ENCODE measurements at regions not wholly inside any gene's neighbourhood (a gene's known extent, or its start where the extent isn't known, plus 50 kb on each side); places are given as distances from the start of the nearest gene placed in this dataset.

DNA sequence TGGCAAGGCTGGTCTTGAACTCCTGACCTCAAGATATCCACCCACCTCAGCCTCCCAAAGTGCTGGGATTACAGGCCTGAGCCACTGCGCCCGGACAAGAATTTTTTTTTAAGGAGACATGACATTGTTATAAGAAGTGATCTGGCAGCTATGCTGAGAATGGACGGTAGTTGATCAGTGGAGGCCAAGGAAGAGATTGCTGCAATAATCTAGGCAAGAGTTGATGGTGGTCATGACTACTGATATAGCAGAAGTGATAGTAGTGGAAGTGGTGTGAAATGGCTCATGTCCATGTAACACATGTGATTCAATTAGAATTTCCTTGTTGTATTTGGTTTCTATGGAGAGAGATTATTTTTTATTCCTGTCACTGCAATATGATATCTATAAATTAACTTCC lies 125.3 kb upstream of the CCN2 start:
- Histone ChIP-seq H3K4me3 (no peak overlapping the region), H3K27me3 (no peaks in the 10 kb centered on the region), H3K9me3 (no peaks in the 10 kb centered on the region), H3K36me3 (no peaks in the 10 kb centered on the region), H3K27ac (no peak overlapping the region), H3K4me1 (no peaks in the 10 kb centered on the region)
- ATAC-seq: no peak
- WGBS (ENCODE audit: insufficient coverage, low coverage, low lambda C conversion rate, missing lambda C conversion rate): 97% methylated on average over 3 of the region's 3 CpGs
- DNase-seq: no peak
- intact Hi-C loops (cut with DNase I): no loop called here
- TF ChIP-seq CTCF (IDR thresholded peaks at IDR 0.05): no peak
- no peak for TF ChIP-seq POLR2A (IDR thresholded peaks at IDR 0.05)

DNA sequence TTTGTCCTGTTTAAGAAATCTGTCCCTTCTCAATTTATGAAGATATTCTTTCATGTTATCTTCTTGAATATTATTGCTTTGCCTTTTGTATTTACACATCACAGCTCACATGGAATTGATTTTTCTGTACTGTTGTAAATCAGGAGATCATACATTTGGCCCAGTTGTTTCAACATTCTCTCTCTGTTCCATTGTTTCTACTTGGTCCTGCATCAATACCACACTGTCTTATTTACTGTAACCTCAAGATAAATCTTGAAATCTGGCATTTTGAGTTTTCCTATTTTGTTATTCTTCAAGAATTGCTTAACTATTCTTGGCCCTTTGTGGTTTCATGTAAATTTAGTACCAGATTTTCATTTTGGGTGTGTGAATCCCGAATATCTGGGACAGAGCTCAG lies 121.7 kb upstream of the CCN2 start:
- no peak overlapping the region for H3K27ac ChIP-seq
- no peaks in the 10 kb centered on the region for H3K4me1 ChIP-seq
- no peak for DNase-seq
- no peaks in the 10 kb centered on the region for H3K36me3 ChIP-seq
- WGBS (ENCODE audit: insufficient coverage, low coverage, low lambda C conversion rate, missing lambda C conversion rate): 73% methylated on average over 1 of the region's 1 CpG
- no peak overlapping the region for H3K4me3 ChIP-seq
- H3K9me3 ChIP-seq: no peaks in the 10 kb centered on the region
- no peak for ATAC-seq
- intact Hi-C loops (cut with DNase I): no loop called here
- H3K27me3 ChIP-seq: no peaks in the 10 kb centered on the region
- no peak for TF ChIP-seq POLR2A (IDR thresholded peaks at IDR 0.05)
- TF ChIP-seq CTCF (IDR thresholded peaks at IDR 0.05): no peak

GRCh38 chr6:132072271-132072670 lies 121.1 kb upstream of the CCN2 start:
- no peaks in the 10 kb centered on the region for H3K36me3 ChIP-seq

DNA sequence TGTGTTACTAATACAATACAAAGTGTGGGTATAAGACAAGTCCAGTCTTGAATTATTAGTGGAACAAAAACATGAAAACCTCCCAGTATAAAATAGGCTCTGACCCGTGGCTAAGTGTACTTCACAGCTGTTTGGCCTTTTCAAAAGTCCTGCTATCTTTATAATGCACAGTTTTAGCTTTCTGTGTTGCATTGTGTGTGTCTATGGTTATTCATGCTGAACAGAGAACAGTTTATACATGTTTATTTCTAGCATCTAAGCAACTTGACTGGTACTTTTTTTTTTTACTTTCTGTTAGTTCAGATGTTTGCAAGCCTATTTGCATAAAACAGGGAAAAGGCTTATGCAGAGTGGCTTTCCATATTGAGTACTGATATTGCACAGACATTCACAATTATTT lies 119.2 kb upstream of the CCN2 start:
- TF ChIP-seq CTCF (IDR thresholded peaks at IDR 0.05): no peak
- no peak for TF ChIP-seq POLR2A (IDR thresholded peaks at IDR 0.05)
- intact Hi-C loops (cut with DNase I): no loop called here
- Histone ChIP-seq H3K4me3 (no peak overlapping the region), H3K9me3 (no peaks in the 10 kb centered on the region), H3K36me3 (no peaks in the 10 kb centered on the region), H3K4me1 (no peaks in the 10 kb centered on the region), H3K27ac (no peak overlapping the region), H3K27me3 (no peaks in the 10 kb centered on the region)
- 69% methylated on average over 1 of the region's 1 CpG for WGBS (ENCODE audit: insufficient coverage, low coverage, low lambda C conversion rate, missing lambda C conversion rate)
- ATAC-seq (no peak), DNase-seq (no peak)

More at GRCh38 chr6:132072271-132072670, 121.1 kb upstream of the CCN2 start:
- Histone ChIP-seq H3K27ac (no peak overlapping the region), H3K9me3 (no peaks in the 10 kb centered on the region), H3K4me3 (no peak overlapping the region), H3K4me1 (no peaks in the 10 kb centered on the region), H3K27me3 (no peaks in the 10 kb centered on the region)
- TF ChIP-seq POLR2A (IDR thresholded peaks at IDR 0.05): no peak
- no peak for TF ChIP-seq CTCF (IDR thresholded peaks at IDR 0.05)
- intact Hi-C loops (cut with DNase I): no loop called here
- 90% methylated on average over 2 of the region's 2 CpGs for WGBS (ENCODE audit: insufficient coverage, low coverage, low lambda C conversion rate, missing lambda C conversion rate)
- no peak for DNase-seq
- no peak for ATAC-seq

GRCh38 chr6:132068766-132069165 lies 117.6 kb upstream of the CCN2 start:
- H3K4me3 ChIP-seq: no peak overlapping the region
- no peaks in the 10 kb centered on the region for H3K36me3 ChIP-seq
- H3K4me1 ChIP-seq: no peaks in the 10 kb centered on the region
- no peak for TF ChIP-seq POLR2A (IDR thresholded peaks at IDR 0.05)
- no peak for TF ChIP-seq CTCF (IDR thresholded peaks at IDR 0.05)
- intact Hi-C loops (cut with DNase I): no loop called here
- no peak for ATAC-seq
- WGBS (ENCODE audit: insufficient coverage, low coverage, low lambda C conversion rate, missing lambda C conversion rate): 74% methylated on average over 3 of the region's 3 CpGs
- no peak overlapping the region for H3K27ac ChIP-seq
- no peaks in the 10 kb centered on the region for H3K9me3 ChIP-seq
- DNase-seq: no peak
- H3K27me3 ChIP-seq: no peaks in the 10 kb centered on the region
